Activated naive CD4-positive, alpha-beta T cell treated with anti-CD3 and anti-CD28 coated beads, Interleukin-2, amount 10 ng/mL, durations not matched to agents 7 days and 5 days (primary cell): ENCODE measurements at regions not wholly inside any gene's neighbourhood (a gene's known extent, or its start where the extent isn't known, plus 50 kb on each side); places are given as distances from the start of the nearest gene placed in this dataset.

ENCODE experiments used
- CTCF ChIA-PET: fragments of 350-600 bp; sonication (Branson Sonifier 250); formaldehyde crosslinking; loops from one replicate; lab custom pipeline; 2021; ENCODE audit warnings: antibody characterized with exemption; lab: Charles Lee
- DNase-seq: peaks from one replicate; pipeline ENCODE4 v3.0.0-alpha.2; 2020
- H3K27ac Mint-ChIP-seq: one replicate; pipeline ENCODE4 v1.8.0; 2021; ENCODE audit warnings: mild to moderate bottlenecking, moderate library complexity, mixed read lengths
- H3K27me3 Mint-ChIP-seq: one replicate; pipeline ENCODE4 v1.8.0; 2021; ENCODE audit warnings: mild to moderate bottlenecking, mixed read lengths
- H3K36me3 Mint-ChIP-seq: one replicate; pipeline ENCODE4 v1.8.0; 2021; ENCODE audit warnings: mixed read lengths
- H3K4me1 Mint-ChIP-seq: one replicate; pipeline ENCODE4 v1.8.0; 2021; ENCODE audit warnings: mixed read lengths
- H3K4me3 Mint-ChIP-seq: one replicate; pipeline ENCODE4 v1.8.0; 2021; ENCODE audit warnings: mild to moderate bottlenecking, moderate library complexity, mixed read lengths
- H3K9me3 Mint-ChIP-seq: one replicate; pipeline ENCODE4 v1.8.0; 2021; ENCODE audit warnings: mixed read lengths

DNA sequence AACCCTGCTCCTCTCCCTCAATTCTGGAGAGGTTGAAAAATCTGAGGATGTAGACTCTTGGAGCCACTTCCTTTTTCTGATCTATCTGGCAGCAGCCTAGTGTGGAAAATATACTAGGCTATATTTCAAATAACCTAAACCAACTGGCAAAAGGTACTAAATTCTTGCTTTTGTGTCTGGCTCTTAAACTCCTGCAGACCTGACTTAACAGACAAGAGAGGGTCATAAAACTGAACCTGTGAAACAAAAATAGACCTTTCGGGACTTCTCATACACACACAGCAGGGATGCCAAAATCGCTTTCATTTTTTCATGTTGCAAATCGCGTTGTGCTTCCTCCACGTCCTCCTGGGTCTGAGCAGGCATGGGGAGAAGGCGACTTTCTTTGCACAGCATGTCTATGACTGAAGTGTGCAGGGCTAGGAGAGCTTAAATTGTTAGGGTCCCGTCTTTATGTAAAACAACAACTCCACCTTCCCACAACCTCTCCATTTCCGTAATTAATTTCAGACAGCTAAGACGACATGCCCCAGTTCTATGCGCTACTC, 520.7 kb upstream of the PSMD7 start:
- Mint-ChIP-seq H3K9me3 (peaks cover 11% of the 10 kb centered on the region), H3K27ac (no peak overlapping the region), H3K4me1 (no peaks in the 10 kb centered on the region), H3K27me3 (no peaks in the 10 kb centered on the region), H3K4me3 (no peak overlapping the region), H3K36me3 (no peaks in the 10 kb centered on the region)
- CTCF ChIA-PET = no interaction called here
- no peak for DNase-seq

DNA sequence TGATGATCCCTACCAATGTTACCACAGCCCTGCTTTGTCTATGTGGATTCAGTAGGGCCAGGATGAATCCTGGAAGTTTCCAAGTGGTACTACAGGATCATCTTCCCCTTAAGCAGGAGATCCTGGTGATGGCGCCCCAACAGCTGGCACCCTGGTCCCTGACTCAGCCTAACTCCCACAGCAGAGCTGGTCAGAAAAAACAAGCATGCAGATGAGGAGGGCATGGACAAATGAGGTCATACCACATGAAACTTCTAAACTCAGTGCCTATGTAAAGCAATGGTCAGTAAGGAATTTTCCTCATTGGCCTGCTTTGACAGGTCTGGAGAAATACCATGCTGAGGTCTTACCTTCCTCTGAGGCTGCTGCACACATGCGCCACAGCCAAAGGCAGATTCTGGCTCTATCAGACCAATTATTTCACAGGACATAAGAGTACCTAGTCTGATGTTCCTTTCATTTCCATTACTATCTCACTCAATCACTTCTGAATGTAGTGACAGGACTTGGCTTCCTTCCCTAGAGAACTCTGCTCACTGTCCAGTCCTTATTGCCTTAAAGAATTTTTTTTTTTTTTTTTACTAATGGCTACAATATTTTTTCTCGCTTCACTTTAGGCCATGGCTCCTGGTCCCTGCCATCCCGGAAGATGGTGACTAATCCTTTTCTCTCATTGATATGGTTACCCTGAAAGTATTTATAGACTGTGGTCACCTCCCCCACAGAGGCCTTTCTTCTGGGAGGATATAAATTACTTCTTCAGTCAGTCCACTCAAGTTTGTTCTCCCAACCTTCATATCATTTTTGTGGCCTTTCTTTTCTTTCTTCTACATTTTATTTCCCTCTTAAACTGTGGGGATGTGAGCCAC, 525.2 kb upstream of the PSMD7 start:
- CTCF ChIA-PET = no interaction called here
- peaks cover 8% of the 10 kb centered on the region for H3K9me3 Mint-ChIP-seq
- no peak overlapping the region for H3K4me3 Mint-ChIP-seq
- DNase-seq = no peak
- H3K4me1 Mint-ChIP-seq = no peaks in the 10 kb centered on the region
- no peak overlapping the region for H3K27ac Mint-ChIP-seq
- no peaks in the 10 kb centered on the region for H3K36me3 Mint-ChIP-seq
- H3K27me3 Mint-ChIP-seq = no peaks in the 10 kb centered on the region

DNA sequence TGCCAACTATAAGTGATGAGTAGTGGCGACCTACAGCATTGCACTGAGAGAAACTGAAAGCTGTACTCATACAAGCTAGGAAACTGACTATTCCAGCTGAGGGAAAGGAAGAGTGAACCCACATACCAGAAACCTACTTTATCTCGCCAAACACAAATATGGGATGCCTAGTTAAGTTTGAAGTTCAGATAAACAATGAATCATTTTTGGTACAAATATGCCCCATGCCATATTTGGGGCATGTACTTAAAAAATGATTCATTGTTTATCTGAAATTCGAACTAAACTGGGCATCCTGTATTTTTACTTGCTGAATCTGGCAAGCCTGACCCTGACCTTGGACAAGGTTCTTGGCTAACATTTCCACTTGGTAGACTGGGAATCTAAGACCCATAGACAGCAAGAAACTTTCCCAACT, 527.8 kb upstream of the PSMD7 start:
- peaks cover 8% of the 10 kb centered on the region for H3K9me3 Mint-ChIP-seq
- DNase-seq = no peak
- CTCF ChIA-PET = no interaction called here
- H3K36me3 Mint-ChIP-seq = no peaks in the 10 kb centered on the region
- no peak overlapping the region for H3K27ac Mint-ChIP-seq
- no peak overlapping the region for H3K4me3 Mint-ChIP-seq
- no peaks in the 10 kb centered on the region for H3K27me3 Mint-ChIP-seq
- H3K4me1 Mint-ChIP-seq = no peaks in the 10 kb centered on the region

DNA sequence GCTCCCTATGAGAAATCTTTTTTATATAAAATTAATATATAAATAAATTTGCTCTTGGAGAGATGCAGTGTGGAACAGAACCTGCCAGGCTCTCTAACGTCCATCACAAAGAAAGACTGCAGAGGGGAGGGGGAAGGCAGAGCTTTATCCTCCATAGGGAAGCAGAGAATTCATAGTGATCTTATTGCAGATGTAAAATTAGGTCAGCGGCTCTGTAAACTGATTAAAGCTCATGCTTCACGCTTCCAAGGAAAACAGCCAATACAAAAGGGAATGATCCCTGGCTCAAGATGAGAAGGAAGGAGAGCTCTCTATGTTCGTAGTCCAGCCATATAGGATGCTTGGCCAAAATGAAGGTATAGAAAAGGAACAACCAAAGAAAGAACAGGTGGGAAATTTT, 532.3 kb upstream of the PSMD7 start:
- Mint-ChIP-seq H3K9me3 (no peaks in the 10 kb centered on the region), H3K4me3 (no peak overlapping the region), H3K27ac (no peak overlapping the region), H3K4me1 (no peaks in the 10 kb centered on the region), H3K27me3 (no peaks in the 10 kb centered on the region), H3K36me3 (no peaks in the 10 kb centered on the region)
- CTCF ChIA-PET = no interaction called here
- no peak for DNase-seq

DNA sequence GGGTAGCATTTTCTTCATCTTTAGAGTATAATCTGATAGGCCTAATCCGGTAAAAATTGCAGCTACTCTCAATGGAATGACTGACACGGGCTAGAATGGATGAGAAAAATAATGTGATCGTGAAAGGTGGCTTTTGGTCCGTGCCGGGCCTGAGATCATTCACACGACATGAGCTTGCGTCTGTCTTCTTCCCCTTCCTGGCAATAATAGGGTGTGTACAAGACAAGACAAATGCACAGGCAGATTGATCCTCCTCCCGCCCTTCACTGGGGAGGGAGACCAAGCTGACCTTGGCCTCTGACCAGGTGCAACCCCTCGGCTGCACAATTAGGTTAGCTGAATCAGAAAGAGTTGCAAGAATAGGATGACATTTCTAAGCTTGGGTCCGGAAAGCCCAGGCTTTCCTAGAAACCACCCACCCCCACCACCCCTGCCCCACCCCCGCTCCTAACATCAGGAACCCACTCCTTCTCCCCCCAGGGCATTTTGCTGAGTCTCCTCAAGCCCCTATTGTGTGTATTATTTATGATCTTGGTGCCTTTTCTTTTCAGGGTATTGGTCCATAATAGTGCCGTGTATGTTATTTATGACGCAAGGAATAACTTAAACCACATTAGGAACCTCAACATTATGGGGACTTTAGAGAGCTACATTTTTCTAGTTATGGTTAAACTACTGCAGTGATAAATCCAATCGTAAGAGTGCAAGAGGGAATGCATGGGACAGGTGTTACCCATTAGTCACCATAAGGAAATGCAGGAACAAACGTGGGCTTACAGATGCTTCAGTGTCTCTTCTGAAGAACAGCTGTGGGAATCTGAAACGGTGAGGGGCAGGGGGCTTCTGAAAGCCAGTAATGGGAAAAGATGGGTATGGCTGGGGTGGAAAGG, 540.1 kb upstream of the PSMD7 start:
- Mint-ChIP-seq H3K9me3 (peaks cover 13% of the 10 kb centered on the region), H3K27ac (no peak overlapping the region), H3K4me3 (no peak overlapping the region), H3K27me3 (no peaks in the 10 kb centered on the region), H3K36me3 (no peaks in the 10 kb centered on the region), H3K4me1 (no peaks in the 10 kb centered on the region)
- DNase-seq = no peak
- CTCF ChIA-PET = interaction anchor here (0.7 kb wide), 1 partner anchor 1004 kb away, joined by 3 read pairs; no protein-coding TSS in a partner anchor

DNA sequence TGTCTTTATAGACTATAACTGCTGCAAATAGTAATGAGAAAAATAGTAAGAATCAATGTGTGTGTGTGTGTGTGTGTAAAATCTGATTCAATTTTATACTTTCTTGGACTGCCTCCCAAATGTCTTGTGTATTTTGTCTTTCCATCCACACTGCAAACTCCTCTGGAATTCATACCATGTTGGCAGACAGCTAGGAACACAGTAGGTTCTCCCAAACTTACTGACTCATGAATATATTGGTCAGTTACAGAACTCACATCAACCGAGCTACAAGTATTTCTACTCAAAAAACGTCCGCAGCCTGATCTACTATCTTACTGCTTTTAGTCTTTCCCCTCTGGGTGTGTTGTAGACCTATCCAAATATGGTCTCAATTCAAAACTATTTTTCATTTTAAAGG, 542.7 kb upstream of the PSMD7 start:
- DNase-seq = no peak
- Mint-ChIP-seq H3K27me3 (no peaks in the 10 kb centered on the region), H3K4me3 (no peak overlapping the region), H3K36me3 (no peaks in the 10 kb centered on the region), H3K27ac (no peak overlapping the region), H3K9me3 (peaks cover 13% of the 10 kb centered on the region), H3K4me1 (no peaks in the 10 kb centered on the region)
- CTCF ChIA-PET = no interaction called here

DNA sequence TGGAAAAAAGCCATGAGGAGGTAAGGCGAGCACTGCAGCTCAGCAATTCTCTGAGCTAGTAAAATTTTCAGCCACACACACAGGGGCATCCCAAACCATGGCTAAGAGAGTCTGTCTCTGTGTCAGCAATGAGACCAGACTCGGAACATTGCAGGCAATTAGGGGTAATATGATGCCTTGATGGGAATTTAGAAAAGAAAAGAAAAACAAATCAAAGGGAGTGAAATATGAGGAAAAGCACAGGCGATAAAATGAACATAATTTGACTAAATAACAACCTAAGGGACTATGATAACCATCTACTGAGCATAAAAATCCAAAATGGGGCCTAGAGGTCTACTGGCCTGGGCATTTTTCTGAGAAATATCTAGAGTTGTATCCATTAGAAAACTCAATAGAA, 546.0 kb upstream of the PSMD7 start:
- DNase-seq = no peak
- peaks cover 10% of the 10 kb centered on the region for H3K9me3 Mint-ChIP-seq
- no peaks in the 10 kb centered on the region for H3K36me3 Mint-ChIP-seq
- CTCF ChIA-PET = no interaction called here
- no peaks in the 10 kb centered on the region for H3K4me1 Mint-ChIP-seq
- no peak overlapping the region for H3K27ac Mint-ChIP-seq
- no peaks in the 10 kb centered on the region for H3K27me3 Mint-ChIP-seq
- H3K4me3 Mint-ChIP-seq = no peak overlapping the region

DNA sequence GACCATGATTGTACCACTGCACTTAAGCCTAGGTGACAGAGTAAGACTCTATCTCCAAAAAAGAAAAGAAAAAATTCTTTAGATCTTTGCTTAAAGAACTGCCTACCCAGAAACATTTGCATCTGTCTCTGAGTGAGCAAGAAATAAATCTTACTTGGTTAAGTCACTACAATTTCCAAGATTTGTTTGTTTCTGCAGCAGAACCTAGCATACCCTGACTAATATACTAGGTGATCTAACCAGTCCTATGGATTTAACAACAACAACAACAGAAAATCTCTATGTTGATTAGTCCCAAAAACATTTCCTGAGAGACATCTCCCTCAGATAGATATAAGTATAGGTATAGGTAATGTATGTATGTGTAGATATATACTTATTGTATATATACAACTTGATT, 549.3 kb upstream of the PSMD7 start:
- H3K27me3 Mint-ChIP-seq = no peaks in the 10 kb centered on the region
- no peak for DNase-seq
- no peak overlapping the region for H3K4me3 Mint-ChIP-seq
- H3K36me3 Mint-ChIP-seq = no peaks in the 10 kb centered on the region
- peaks cover 12% of the 10 kb centered on the region for H3K9me3 Mint-ChIP-seq
- CTCF ChIA-PET = no interaction called here
- H3K27ac Mint-ChIP-seq = no peak overlapping the region
- H3K4me1 Mint-ChIP-seq = no peaks in the 10 kb centered on the region

DNA sequence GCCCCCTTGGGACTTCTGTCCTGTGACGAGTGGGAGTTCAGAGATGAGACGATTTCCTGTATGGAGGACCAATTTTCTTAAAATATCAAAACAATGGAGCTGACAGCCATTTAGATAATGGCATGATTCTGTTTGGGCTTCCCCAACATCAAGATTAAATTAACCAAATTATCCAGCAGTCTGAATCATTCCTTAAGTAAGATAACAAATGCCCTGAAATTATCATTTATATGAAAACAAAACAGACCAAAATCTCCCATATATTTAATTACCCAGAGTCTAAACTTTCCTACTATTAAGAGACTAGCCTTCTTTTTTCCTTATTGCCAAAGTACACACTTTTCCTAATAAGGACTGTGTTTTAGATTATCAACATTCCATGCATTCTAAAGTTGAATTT, 550.1 kb upstream of the PSMD7 start:
- no peaks in the 10 kb centered on the region for H3K4me1 Mint-ChIP-seq
- peaks cover 9% of the 10 kb centered on the region for H3K9me3 Mint-ChIP-seq
- no peaks in the 10 kb centered on the region for H3K36me3 Mint-ChIP-seq
- no peak for DNase-seq
- H3K27me3 Mint-ChIP-seq = no peaks in the 10 kb centered on the region
- CTCF ChIA-PET = no interaction called here
- no peak overlapping the region for H3K27ac Mint-ChIP-seq
- no peak overlapping the region for H3K4me3 Mint-ChIP-seq

DNA sequence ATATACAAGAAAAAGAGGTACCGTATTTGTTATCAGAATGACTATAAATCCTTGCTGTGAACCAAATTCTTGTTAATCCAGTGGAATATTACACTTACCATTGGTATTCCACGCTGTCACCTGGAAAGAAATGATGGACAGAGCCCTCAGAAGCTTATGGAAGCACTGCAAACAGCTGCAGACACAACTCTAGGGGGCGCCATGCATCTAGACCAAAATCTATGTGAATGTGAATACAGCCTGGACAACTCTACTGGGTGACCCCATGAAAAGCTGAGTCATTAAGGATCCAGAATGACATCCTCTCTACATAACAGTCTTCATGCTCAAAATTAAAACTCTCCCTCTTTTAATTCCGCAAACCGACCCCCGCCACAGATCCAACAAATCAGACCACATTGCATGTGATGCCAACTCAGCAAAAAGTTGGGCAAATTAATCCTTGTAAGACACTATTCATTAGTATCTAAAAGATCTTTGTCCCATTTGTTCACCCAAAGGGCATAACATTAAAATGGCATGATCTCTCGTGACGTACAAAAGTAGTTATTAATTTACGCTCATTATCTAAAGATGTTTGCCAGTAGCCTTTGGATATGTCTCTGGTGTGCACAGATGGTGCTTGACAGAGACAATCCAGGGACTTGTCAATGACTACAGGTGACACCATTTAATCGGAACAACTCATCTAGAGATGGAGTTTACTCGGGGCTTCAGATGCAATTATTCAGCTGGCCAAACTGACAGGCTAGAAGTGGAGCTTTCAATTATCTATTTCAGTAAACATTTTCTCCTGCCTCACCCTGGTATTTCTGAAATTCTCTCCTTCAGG, 552.7 kb upstream of the PSMD7 start:
- peaks cover 5% of the 10 kb centered on the region for H3K9me3 Mint-ChIP-seq
- no peak for DNase-seq
- no peak overlapping the region for H3K27ac Mint-ChIP-seq
- no peak overlapping the region for H3K4me3 Mint-ChIP-seq
- H3K27me3 Mint-ChIP-seq = no peaks in the 10 kb centered on the region
- no peaks in the 10 kb centered on the region for H3K36me3 Mint-ChIP-seq
- H3K4me1 Mint-ChIP-seq = no peaks in the 10 kb centered on the region
- CTCF ChIA-PET = interaction anchor here (0.5 kb wide), 1 partner anchor 553 kb away, joined by 3 read pairs; no protein-coding TSS in a partner anchor

DNA sequence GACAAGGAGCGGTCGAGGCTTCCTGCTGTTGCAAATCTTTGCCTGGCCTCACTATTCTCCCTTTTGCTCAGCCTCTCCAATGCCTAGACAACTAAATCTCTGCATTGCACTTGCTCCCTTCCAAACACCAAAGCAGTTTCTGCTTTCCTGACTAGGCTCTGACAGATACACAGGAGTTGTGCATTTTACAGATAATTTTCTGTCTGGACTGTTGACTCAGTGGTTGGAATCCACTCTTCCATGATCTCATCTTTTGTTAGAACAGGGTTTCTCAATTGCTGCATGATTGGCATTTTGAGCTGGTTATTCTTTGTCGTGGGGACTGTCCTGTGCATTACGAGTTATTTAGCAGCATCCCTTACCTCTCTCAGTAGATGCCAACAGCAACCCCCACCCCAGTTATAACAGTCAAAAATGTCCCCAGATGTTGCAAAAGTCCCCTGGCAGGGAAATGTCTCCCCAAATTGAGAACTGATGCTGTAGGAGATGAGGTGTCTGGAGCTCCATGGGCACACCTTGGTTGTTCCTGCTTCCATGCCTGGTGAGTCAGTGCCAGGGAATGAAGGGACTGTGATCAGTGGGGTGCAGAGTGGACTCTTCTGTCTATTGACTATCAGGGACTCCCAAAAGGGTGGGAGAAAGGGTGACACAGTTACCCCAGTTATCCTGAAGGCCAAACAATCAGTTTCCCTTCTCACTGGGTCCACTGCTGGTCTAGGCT, 557.4 kb upstream of the PSMD7 start:
- Mint-ChIP-seq H3K4me3 (no peak overlapping the region), H3K36me3 (no peaks in the 10 kb centered on the region), H3K4me1 (no peaks in the 10 kb centered on the region), H3K27me3 (no peaks in the 10 kb centered on the region), H3K27ac (no peak overlapping the region), H3K9me3 (peaks cover 6% of the 10 kb centered on the region)
- CTCF ChIA-PET = no interaction called here
- DNase-seq = no peak

DNA sequence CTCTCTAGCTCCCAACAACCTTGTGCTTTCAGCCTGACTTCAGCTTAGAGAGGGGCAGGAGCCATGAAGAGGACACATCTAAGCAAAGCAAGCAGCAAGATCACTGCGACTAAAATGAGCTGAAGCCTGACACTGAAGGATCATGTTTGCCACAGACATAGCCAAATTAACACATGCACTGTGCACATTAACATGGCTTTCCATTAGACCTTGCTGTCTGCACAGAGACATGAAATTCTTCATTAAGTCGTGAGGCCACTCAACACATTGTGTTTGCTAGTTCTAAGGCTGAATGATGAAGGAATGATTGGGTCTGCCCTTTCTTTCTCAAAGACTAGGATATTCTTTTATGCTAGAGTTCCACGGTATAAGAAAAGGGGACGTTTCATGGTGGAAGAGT, 558.3 kb upstream of the PSMD7 start:
- DNase-seq = no peak
- Mint-ChIP-seq H3K27me3 (no peaks in the 10 kb centered on the region), H3K27ac (no peak overlapping the region), H3K36me3 (no peaks in the 10 kb centered on the region), H3K4me3 (no peak overlapping the region), H3K4me1 (no peaks in the 10 kb centered on the region), H3K9me3 (peaks cover 4% of the 10 kb centered on the region)
- CTCF ChIA-PET = no interaction called here

DNA sequence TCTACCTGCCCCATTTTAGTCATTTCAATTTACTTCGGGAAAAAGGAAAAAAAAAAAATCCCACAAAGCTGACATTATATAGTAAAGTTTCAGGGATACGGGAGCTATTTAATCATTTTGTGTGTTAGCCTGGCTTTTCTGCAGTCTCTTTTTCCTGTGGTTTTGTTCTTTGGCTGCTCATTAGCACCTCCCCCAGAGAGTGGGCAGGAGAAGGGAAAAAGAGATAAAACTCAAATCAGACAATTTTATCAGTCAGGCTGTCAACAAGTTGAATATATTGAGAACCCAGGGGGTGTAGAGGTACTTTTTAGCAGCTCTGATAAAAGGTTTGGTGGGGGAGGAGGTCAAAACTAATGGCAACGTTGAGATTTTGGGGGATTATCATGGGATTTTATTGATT, 559.0 kb upstream of the PSMD7 start:
- Mint-ChIP-seq H3K9me3 (peaks cover 4% of the 10 kb centered on the region), H3K4me1 (no peaks in the 10 kb centered on the region), H3K4me3 (no peak overlapping the region), H3K27ac (no peak overlapping the region), H3K27me3 (no peaks in the 10 kb centered on the region), H3K36me3 (no peaks in the 10 kb centered on the region)
- CTCF ChIA-PET = no interaction called here
- DNase-seq = no peak
